HEK293 (cell line): ENCODE measurements at regions not wholly inside any gene's neighbourhood (a gene's known extent, or its start where the extent isn't known, plus 50 kb on each side); places are given as distances from the start of the nearest gene placed in this dataset.

Experiments used
- CTCF ChIA-PET: fragments of 350-600 bp; formaldehyde crosslinking; extraction: SDS; loops from one replicate; lab custom pipeline; 2021; ENCODE audit warnings: antibody characterized with exemption; lab: Yijun Ruan, JAX
- POLR2A ChIA-PET: fragments of 300-600 bp; formaldehyde crosslinking; extraction: SDS; loops from one replicate; lab custom pipeline; 2020; ENCODE audit warnings: antibody characterized with exemption, inconsistent platforms; lab: Yijun Ruan, JAX
- H3K27ac ChIP-seq: fragments of 200-500 bp; sonication (Bioruptor generic); 2 replicates; pipeline ENCODE4 v1.5.1; 2014; ENCODE audit warnings: low read depth, low read length, control low read depth, inconsistent platforms; ENCODE audit errors: extremely low read depth
- H3K36me3 ChIP-seq, 2 experiments: fragments of 200-500 bp in 1 of 2; sonication (Bioruptor generic) in 1 of 2; 1 replicate in 1 of 2; 2 replicates in 1 of 2; pipeline ENCODE4 v1.5.1; 2014 to 2017; ENCODE audit warnings: inconsistent platforms in 2 of 2, low read length in 2 of 2; ENCODE audit not compliant: control insufficient read depth in 2 of 2, insufficient read depth in 1 of 2
- H3K4me1 ChIP-seq: fragments of 200-500 bp; sonication (Bioruptor generic); 2 replicates; pipeline ENCODE4 v1.5.1; 2014; ENCODE audit warnings: mild to moderate bottlenecking, low read length, inconsistent platforms; ENCODE audit not compliant: control insufficient read depth, insufficient read depth
- H3K4me3 ChIP-seq: 2 replicates; pipeline ENCODE4 v1.5.1; 2011; ENCODE audit warnings: low read depth, mild to moderate bottlenecking, control low read depth, low read length, moderate library complexity
- H3K9me3 ChIP-seq: fragments of 200-500 bp; sonication (Bioruptor generic); 2 replicates; pipeline ENCODE4 v1.5.1; 2014; ENCODE audit warnings: low read depth, low read length, inconsistent platforms; ENCODE audit not compliant: control insufficient read depth, insufficient read depth
- GFI1B ChIP-seq: fragments of 450-650 bp; formaldehyde crosslinking; IDR thresholded peaks from 2 replicates; pipeline ENCODE4 v1.5.1; 2016; ENCODE audit warnings: missing biosample characterization, missing genetic modification characterization
- OSR2 ChIP-seq: fragments of 450-650 bp; formaldehyde crosslinking; IDR thresholded peaks from 2 replicates; pipeline ENCODE4 v1.5.1; 2016; ENCODE audit warnings: missing biosample characterization, missing genetic modification characterization
- PRDM10 ChIP-seq: fragments of 450-650 bp; formaldehyde crosslinking; IDR thresholded peaks from 2 replicates; pipeline ENCODE4 v1.5.1; 2016; ENCODE audit warnings: missing biosample characterization, missing genetic modification characterization
- TSHZ1 ChIP-seq: fragments of 450-650 bp; formaldehyde crosslinking; IDR thresholded peaks from 2 replicates; pipeline ENCODE4 v1.5.1; 2016; ENCODE audit warnings: missing biosample characterization, missing genetic modification characterization, borderline replicate concordance
- ZBTB20 ChIP-seq: fragments of 450-650 bp; formaldehyde crosslinking; IDR thresholded peaks from 2 replicates; pipeline ENCODE4 v1.5.1; 2016; ENCODE audit warnings: missing biosample characterization, missing genetic modification characterization
- ZBTB48 ChIP-seq: fragments of 450-650 bp; formaldehyde crosslinking; IDR thresholded peaks from 2 replicates; pipeline ENCODE4 v1.5.1; 2016; ENCODE audit warnings: missing biosample characterization, missing genetic modification characterization
- ZFP37 ChIP-seq: fragments of 450-650 bp; formaldehyde crosslinking; IDR thresholded peaks from 2 replicates; pipeline ENCODE4 v1.5.1; 2016; ENCODE audit warnings: missing biosample characterization, missing genetic modification characterization
- ZNF140 ChIP-seq: fragments of 450-650 bp; formaldehyde crosslinking; IDR thresholded peaks from 2 replicates; pipeline ENCODE4 v1.5.1; 2016; ENCODE audit warnings: missing biosample characterization, missing genetic modification characterization
- ZNF155 ChIP-seq: fragments of 450-650 bp; formaldehyde crosslinking; IDR thresholded peaks from 2 replicates; pipeline ENCODE4 v1.5.1; 2016; ENCODE audit warnings: missing biosample characterization, missing genetic modification characterization
- ZNF223 ChIP-seq: fragments of 450-650 bp; formaldehyde crosslinking; IDR thresholded peaks from 2 replicates; pipeline ENCODE4 v1.5.1; 2016; ENCODE audit warnings: missing biosample characterization, missing genetic modification characterization
- ZNF239 ChIP-seq: fragments of 450-650 bp; formaldehyde crosslinking; IDR thresholded peaks from 2 replicates; pipeline ENCODE4 v1.5.1; 2016; ENCODE audit warnings: missing biosample characterization, missing genetic modification characterization
- ZNF37A ChIP-seq: fragments of 450-650 bp; IDR thresholded peaks from 2 replicates; pipeline ENCODE4 v1.5.1; 2018; ENCODE audit warnings: missing biosample characterization, missing genetic modification characterization
- ZNF544 ChIP-seq: fragments of 450-650 bp; formaldehyde crosslinking; IDR thresholded peaks from 2 replicates; pipeline ENCODE4 v1.5.0; 2017; ENCODE audit warnings: missing biosample characterization, missing genetic modification characterization
- ZNF558 ChIP-seq: fragments of 450-650 bp; formaldehyde crosslinking; IDR thresholded peaks from 2 replicates; pipeline ENCODE4 v1.5.1; 2016; ENCODE audit warnings: missing biosample characterization, missing genetic modification characterization
- ZNF571 ChIP-seq: fragments of 450-650 bp; formaldehyde crosslinking; IDR thresholded peaks from 2 replicates; pipeline ENCODE4 v1.5.0; 2017; ENCODE audit warnings: missing biosample characterization, missing genetic modification characterization
- ZNF596 ChIP-seq: fragments of 450-650 bp; IDR thresholded peaks from 2 replicates; pipeline ENCODE4 v1.5.0; 2018; ENCODE audit warnings: missing biosample characterization, mild to moderate bottlenecking, missing genetic modification characterization, moderate library complexity
- ZNF610 ChIP-seq: fragments of 450-650 bp; formaldehyde crosslinking; IDR thresholded peaks from 2 replicates; pipeline ENCODE4 v1.5.1; 2016; ENCODE audit warnings: missing biosample characterization, missing genetic modification characterization, borderline replicate concordance
- ZNF623 ChIP-seq: fragments of 450-650 bp; formaldehyde crosslinking; IDR thresholded peaks from 2 replicates; pipeline ENCODE4 v1.5.1; 2016; ENCODE audit warnings: missing biosample characterization, missing genetic modification characterization
- ZNF843 ChIP-seq: fragments of 450-650 bp; formaldehyde crosslinking; IDR thresholded peaks from 2 replicates; pipeline ENCODE4 v1.5.1; 2016; ENCODE audit warnings: missing biosample characterization, missing genetic modification characterization
- ZSCAN23 ChIP-seq: fragments of 450-650 bp; formaldehyde crosslinking; IDR thresholded peaks from 2 replicates; pipeline ENCODE4 v1.5.1; 2016; ENCODE audit warnings: missing biosample characterization, missing genetic modification characterization
- ZSCAN30 ChIP-seq: fragments of 450-650 bp; IDR thresholded peaks from 2 replicates; pipeline ENCODE4 v1.5.1; 2018; ENCODE audit warnings: missing biosample characterization, mild to moderate bottlenecking, missing genetic modification characterization, moderate library complexity
- TF ChIP-seq, protein P1 (sequence below): fragments of 450-650 bp; formaldehyde crosslinking; IDR thresholded peaks from 2 replicates; pipeline ENCODE4 v1.5.1; 2016; ENCODE audit warnings: missing biosample characterization, missing genetic modification characterization
- TF ChIP-seq, protein P2 (sequence below): fragments of 450-650 bp; formaldehyde crosslinking; IDR thresholded peaks from 2 replicates; pipeline ENCODE4 v1.5.1; 2017; ENCODE audit warnings: missing biosample characterization, missing genetic modification characterization

DNA sequence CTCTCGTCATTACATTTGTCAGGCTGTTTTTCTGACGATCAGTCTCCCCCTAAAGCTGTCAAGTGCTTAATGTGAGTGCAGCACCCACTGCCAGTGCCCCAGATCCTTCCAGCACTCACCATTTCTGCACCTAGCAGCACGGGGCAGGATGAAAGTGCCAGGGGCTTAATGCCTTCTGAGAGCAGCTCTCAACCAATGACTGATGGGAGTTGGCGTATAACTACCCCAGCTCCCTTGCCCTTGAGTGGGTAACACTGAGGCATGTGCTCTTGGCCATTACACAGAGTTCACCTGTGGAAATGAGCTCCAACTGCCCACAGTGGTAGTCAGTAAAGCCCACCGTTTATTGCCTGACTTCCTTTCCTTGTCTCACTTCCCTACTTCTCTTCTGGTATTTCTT lies 226.2 kb upstream of the BCOR start:
- Histone ChIP-seq H3K4me3 (no peak overlapping the region), H3K4me1 (no peaks in the 10 kb centered on the region), H3K27ac (no peak overlapping the region), H3K9me3 (no peaks in the 10 kb centered on the region), H3K36me3 (no peaks in the 10 kb centered on the region)
- CTCF ChIA-PET, result no interaction called here
- TF ChIP-seq ZNF571 (tag by site-specific recombination) (no peak), ZNF37A (tag by site-specific recombination) (peak; percentile 63)
- POLR2A ChIA-PET, result no interaction called here

DNA sequence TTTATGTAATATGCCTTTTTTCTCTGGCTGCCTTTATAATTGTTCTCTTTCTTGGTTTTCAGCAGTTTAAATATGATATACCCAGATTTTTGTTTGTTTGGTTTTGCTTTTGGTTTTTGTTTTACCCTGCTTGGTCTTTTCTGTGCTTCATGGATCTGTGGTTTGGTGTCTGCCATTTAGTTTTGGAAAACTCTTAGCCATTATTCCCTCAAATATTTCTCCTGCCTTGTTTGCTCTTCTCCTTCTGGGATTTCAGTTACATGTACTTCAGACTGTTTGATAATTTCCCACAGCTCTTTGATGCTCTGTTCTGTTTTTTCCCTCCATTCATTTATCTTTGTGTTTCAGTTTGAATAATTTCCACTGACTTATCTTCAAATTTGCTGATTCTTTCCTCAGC lies 223.1 kb upstream of the BCOR start:
- ChIA-PET POLR2A (no interaction called here), CTCF (interaction anchor here (0.6 kb wide), 1 partner anchor 217 kb away, joined by 3 read pairs; no protein-coding TSS in a partner anchor)
- no peak overlapping the region for H3K4me3 ChIP-seq
- TF ChIP-seq ZNF239 (tag by site-specific recombination) (no peak), ZNF155 (tag by site-specific recombination) (no peak), ZNF843 (tag by site-specific recombination) (no peak), ZSCAN30 (tag by site-specific recombination) (no peak), TSHZ1 (tag by site-specific recombination) (no peak), ZNF558 (tag by site-specific recombination) (peak; percentile 94)
- TF ChIP-seq, protein P1, sequence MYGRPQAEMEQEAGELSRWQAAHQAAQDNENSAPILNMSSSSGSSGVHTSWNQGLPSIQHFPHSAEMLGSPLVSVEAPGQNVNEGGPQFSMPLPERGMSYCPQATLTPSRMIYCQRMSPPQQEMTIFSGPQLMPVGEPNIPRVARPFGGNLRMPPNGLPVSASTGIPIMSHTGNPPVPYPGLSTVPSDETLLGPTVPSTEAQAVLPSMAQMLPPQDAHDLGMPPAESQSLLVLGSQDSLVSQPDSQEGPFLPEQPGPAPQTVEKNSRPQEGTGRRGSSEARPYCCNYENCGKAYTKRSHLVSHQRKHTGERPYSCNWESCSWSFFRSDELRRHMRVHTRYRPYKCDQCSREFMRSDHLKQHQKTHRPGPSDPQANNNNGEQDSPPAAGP (tag by site-specific recombination), result no peak
- no peaks in the 10 kb centered on the region for H3K36me3 ChIP-seq
- H3K27ac ChIP-seq, result no peak overlapping the region
- no peaks in the 10 kb centered on the region for H3K9me3 ChIP-seq
- H3K4me1 ChIP-seq, result no peaks in the 10 kb centered on the region

GRCh38 chrX:40318801-40319200 lies 221.0 kb upstream of the BCOR start:
- ChIA-PET CTCF (interaction anchor here (1.1 kb wide), 1 partner anchor 10 kb away, joined by 3 read pairs; no protein-coding TSS in a partner anchor), POLR2A (no interaction called here)
- no peaks in the 10 kb centered on the region for H3K9me3 ChIP-seq
- H3K36me3 ChIP-seq, result no peaks in the 10 kb centered on the region
- no peaks in the 10 kb centered on the region for H3K4me1 ChIP-seq
- H3K27ac ChIP-seq, result no peak overlapping the region
- H3K4me3 ChIP-seq, result no peak overlapping the region
- TF ChIP-seq ZNF140 (tag by site-specific recombination) (no peak), ZBTB20 (no peak), ZNF623 (tag by site-specific recombination) (no peak), GFI1B (tag by site-specific recombination) (no peak), ZNF596 (tag by site-specific recombination) (no peak), ZNF610 (tag by site-specific recombination) (no peak), ZNF223 (tag by site-specific recombination) (no peak), ZNF544 (no peak), OSR2 (tag by site-specific recombination) (no peak), ZBTB48 (tag by site-specific recombination) (no peak), ZFP37 (tag by site-specific recombination) (no peak), PRDM10 (no peak), ZSCAN23 (tag by site-specific recombination) (no peak)
- TF ChIP-seq, protein P2, sequence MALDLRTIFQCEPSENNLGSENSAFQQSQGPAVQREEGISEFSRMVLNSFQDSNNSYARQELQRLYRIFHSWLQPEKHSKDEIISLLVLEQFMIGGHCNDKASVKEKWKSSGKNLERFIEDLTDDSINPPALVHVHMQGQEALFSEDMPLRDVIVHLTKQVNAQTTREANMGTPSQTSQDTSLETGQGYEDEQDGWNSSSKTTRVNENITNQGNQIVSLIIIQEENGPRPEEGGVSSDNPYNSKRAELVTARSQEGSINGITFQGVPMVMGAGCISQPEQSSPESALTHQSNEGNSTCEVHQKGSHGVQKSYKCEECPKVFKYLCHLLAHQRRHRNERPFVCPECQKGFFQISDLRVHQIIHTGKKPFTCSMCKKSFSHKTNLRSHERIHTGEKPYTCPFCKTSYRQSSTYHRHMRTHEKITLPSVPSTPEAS, result no peak
